Activated T-helper 1 cell treated with anti-CD3 and anti-CD28 coated beads, Interleukin-12 subunit alpha, Interleukin-12 subunit beta, Interleukin-2, Interleukin-4 antibody, amounts not matched to agents 30 ng/mL and 10 ng/mL and 1 ng/mL, durations not matched to agents 14 hours and 24 hours and 36 hours (primary cell): ENCODE measurements at regions not wholly inside any gene's neighbourhood (a gene's known extent, or its start where the extent isn't known, plus 50 kb on each side); places are given as distances from the start of the nearest gene placed in this dataset.

ENCODE experiments used
- DNase-seq: peaks from one replicate; pipeline ENCODE4 v3.0.0; 2021; ENCODE audit warnings: low spot score
- H3K27ac Mint-ChIP-seq: one replicate; pipeline ENCODE4 v1.8.0; 2021; ENCODE audit warnings: mild to moderate bottlenecking, mixed read lengths
- H3K27me3 Mint-ChIP-seq: one replicate; pipeline ENCODE4 v1.8.0; 2022; ENCODE audit warnings: mild to moderate bottlenecking, moderate library complexity, mixed read lengths; ENCODE audit not compliant: insufficient read depth
- H3K36me3 Mint-ChIP-seq: one replicate; pipeline ENCODE4 v1.8.0; 2021; ENCODE audit warnings: low read depth, mixed read lengths
- H3K4me1 Mint-ChIP-seq: one replicate; pipeline ENCODE4 v1.8.0; 2021; ENCODE audit warnings: low read depth, mixed read lengths
- H3K4me3 Mint-ChIP-seq: one replicate; pipeline ENCODE4 v1.8.0; 2021; ENCODE audit warnings: mild to moderate bottlenecking, moderate library complexity, mixed read lengths
- H3K9me3 Mint-ChIP-seq: one replicate; pipeline ENCODE4 v1.8.0; 2021; ENCODE audit warnings: mixed read lengths
- intact Hi-C: fragments of 100-400 bp; cut with micrococcal nuclease; formaldehyde crosslinking; loops from one replicate; pipeline ENCODE4 v1.15.1; 2024

GRCh38 chr5:10153394-10153793 lies 96.3 kb downstream of the ATPSCKMT start:
- no peak for DNase-seq
- H3K36me3 Mint-ChIP-seq: no peaks in the 10 kb centered on the region
- peaks cover 2% of the 10 kb centered on the region for H3K27me3 Mint-ChIP-seq
- no peak overlapping the region for H3K27ac Mint-ChIP-seq
- intact Hi-C loops: no loop called here
- no peaks in the 10 kb centered on the region for H3K9me3 Mint-ChIP-seq
- H3K4me1 Mint-ChIP-seq: no peaks in the 10 kb centered on the region
- H3K4me3 Mint-ChIP-seq: no peak overlapping the region

GRCh38 chr5:10151656-10152055 lies 98.0 kb downstream of the ATPSCKMT start:
- Mint-ChIP-seq H3K4me1 (no peaks in the 10 kb centered on the region), H3K27ac (no peak overlapping the region), H3K4me3 (no peak overlapping the region), H3K27me3 (peaks cover 2% of the 10 kb centered on the region), H3K36me3 (no peaks in the 10 kb centered on the region), H3K9me3 (no peaks in the 10 kb centered on the region)
- intact Hi-C loops: no loop called here
- DNase-seq: no peak

- no peaks in the 10 kb centered on the region for H3K36me3 Mint-ChIP-seq
- no peak overlapping the region for H3K4me3 Mint-ChIP-seq
- peaks cover 2% of the 10 kb centered on the region for H3K27me3 Mint-ChIP-seq
- no peak overlapping the region for H3K27ac Mint-ChIP-seq
- intact Hi-C loops: no loop called here
- no peaks in the 10 kb centered on the region for H3K9me3 Mint-ChIP-seq
- no peak for DNase-seq
- no peaks in the 10 kb centered on the region for H3K4me1 Mint-ChIP-seq
These were observed 99.8 kb downstream of the ATPSCKMT start for GRCh38 chr5:10149911-10150310.

- Mint-ChIP-seq H3K27me3 (no peaks in the 10 kb centered on the region), H3K27ac (no peak overlapping the region), H3K36me3 (no peaks in the 10 kb centered on the region), H3K4me1 (no peaks in the 10 kb centered on the region), H3K9me3 (no peaks in the 10 kb centered on the region), H3K4me3 (no peak overlapping the region)
- intact Hi-C loops: no loop called here
- DNase-seq: no peak
These were observed 103.7 kb downstream of the ATPSCKMT start for GRCh38 chr5:10145923-10146401.

GRCh38 chr5:10144040-10144439 lies 105.6 kb downstream of the ATPSCKMT start:
- Mint-ChIP-seq H3K27ac (no peak overlapping the region), H3K4me1 (no peaks in the 10 kb centered on the region), H3K27me3 (no peaks in the 10 kb centered on the region), H3K9me3 (no peaks in the 10 kb centered on the region), H3K4me3 (no peak overlapping the region), H3K36me3 (no peaks in the 10 kb centered on the region)
- no peak for DNase-seq
- intact Hi-C loops: no loop called here

GRCh38 chr5:10140195-10140973 lies 109.3 kb downstream of the ATPSCKMT start:
- Mint-ChIP-seq H3K27me3 (no peaks in the 10 kb centered on the region), H3K9me3 (no peaks in the 10 kb centered on the region), H3K4me3 (no peak overlapping the region), H3K4me1 (no peaks in the 10 kb centered on the region), H3K36me3 (no peaks in the 10 kb centered on the region), H3K27ac (no peak overlapping the region)
- intact Hi-C loops: no loop called here
- no peak for DNase-seq

- intact Hi-C loops: no loop called here
- H3K27me3 Mint-ChIP-seq: no peaks in the 10 kb centered on the region
These were observed 111.2 kb downstream of the ATPSCKMT start for GRCh38 chr5:10138395-10139057.

GRCh38 chr5:10133830-10134229 lies 115.9 kb downstream of the ATPSCKMT start:
- no peak for DNase-seq
- intact Hi-C loops: no loop called here
- Mint-ChIP-seq H3K4me1 (no peaks in the 10 kb centered on the region), H3K4me3 (no peak overlapping the region), H3K27me3 (no peaks in the 10 kb centered on the region), H3K36me3 (no peaks in the 10 kb centered on the region), H3K9me3 (no peaks in the 10 kb centered on the region), H3K27ac (no peak overlapping the region)

More at GRCh38 chr5:10138395-10139057, 111.2 kb downstream of the ATPSCKMT start:
- no peak for DNase-seq
- Mint-ChIP-seq H3K4me3 (no peak overlapping the region), H3K9me3 (no peaks in the 10 kb centered on the region), H3K4me1 (no peaks in the 10 kb centered on the region), H3K27ac (no peak overlapping the region), H3K36me3 (no peaks in the 10 kb centered on the region)

- H3K4me1 Mint-ChIP-seq: no peaks in the 10 kb centered on the region
- no peaks in the 10 kb centered on the region for H3K9me3 Mint-ChIP-seq
- intact Hi-C loops: no loop called here
- H3K4me3 Mint-ChIP-seq: no peak overlapping the region
- H3K36me3 Mint-ChIP-seq: no peaks in the 10 kb centered on the region
- no peak for DNase-seq
- H3K27me3 Mint-ChIP-seq: no peaks in the 10 kb centered on the region
- H3K27ac Mint-ChIP-seq: no peak overlapping the region
These were observed 118.8 kb downstream of the ATPSCKMT start for GRCh38 chr5:10130881-10131280.

GRCh38 chr5:10126900-10127299 lies 122.8 kb downstream of the ATPSCKMT start:
- intact Hi-C loops: no loop called here
- Mint-ChIP-seq H3K27me3 (no peaks in the 10 kb centered on the region), H3K4me3 (no peak overlapping the region), H3K27ac (no peak overlapping the region), H3K36me3 (no peaks in the 10 kb centered on the region), H3K4me1 (no peaks in the 10 kb centered on the region), H3K9me3 (no peaks in the 10 kb centered on the region)
- no peak for DNase-seq

GRCh38 chr5:10125116-10125515 lies 124.6 kb downstream of the ATPSCKMT start:
- no peaks in the 10 kb centered on the region for H3K27me3 Mint-ChIP-seq
- H3K9me3 Mint-ChIP-seq: no peaks in the 10 kb centered on the region
- no peaks in the 10 kb centered on the region for H3K36me3 Mint-ChIP-seq
- intact Hi-C loops: no loop called here
- no peaks in the 10 kb centered on the region for H3K4me1 Mint-ChIP-seq
- H3K4me3 Mint-ChIP-seq: no peak overlapping the region
- DNase-seq: no peak
- no peak overlapping the region for H3K27ac Mint-ChIP-seq

GRCh38 chr5:10124287-10124686 lies 125.4 kb downstream of the ATPSCKMT start:
- Mint-ChIP-seq H3K36me3 (no peaks in the 10 kb centered on the region), H3K4me1 (no peaks in the 10 kb centered on the region), H3K27ac (no peak overlapping the region)

GRCh38 chr5:10123254-10123989 lies 126.3 kb downstream of the ATPSCKMT start:
- no peak overlapping the region for H3K4me3 Mint-ChIP-seq
- H3K36me3 Mint-ChIP-seq: no peaks in the 10 kb centered on the region
- H3K27ac Mint-ChIP-seq: no peak overlapping the region
- no peaks in the 10 kb centered on the region for H3K27me3 Mint-ChIP-seq
- H3K9me3 Mint-ChIP-seq: no peaks in the 10 kb centered on the region
- H3K4me1 Mint-ChIP-seq: no peaks in the 10 kb centered on the region
- intact Hi-C loops: no loop called here
- DNase-seq: no peak

More at GRCh38 chr5:10124287-10124686, 125.4 kb downstream of the ATPSCKMT start:
- Mint-ChIP-seq H3K4me3 (no peak overlapping the region), H3K27me3 (no peaks in the 10 kb centered on the region), H3K9me3 (no peaks in the 10 kb centered on the region)
- DNase-seq: no peak
- intact Hi-C loops: no loop called here
